Hematopoietic multipotent progenitor cell treated with erythropoietin and hydrocortisone succinate and interleukin-3 and kit ligand, for 4 days (in vitro differentiated cells): ENCODE measurements at regions not wholly inside any gene's neighbourhood (a gene's known extent, or its start where the extent isn't known, plus 50 kb on each side); places are given as distances from the start of the nearest gene placed in this dataset.

ENCODE experiments used
- DNase-seq: peaks from one replicate; pipeline ENCODE4 v3.0.0-alpha.2; 2015

- DNase-seq: no peak
Measured at GRCh38 chr1:87937831-87938395, 609.2 kb downstream of the LMO4 start.

- no peak for DNase-seq
Measured at GRCh38 chr1:87938631-87939030, 610.0 kb downstream of the LMO4 start.

- no peak for DNase-seq
Measured at GRCh38 chr1:87939444-87939843, 610.8 kb downstream of the LMO4 start.

GRCh38 chr1:87940421-87940820 lies 611.7 kb downstream of the LMO4 start:
- no peak for DNase-seq

GRCh38 chr1:87941337-87941946 lies 612.8 kb downstream of the LMO4 start:
- DNase-seq: no peak

- no peak for DNase-seq
Measured at GRCh38 chr1:87942165-87942564, 613.5 kb downstream of the LMO4 start.

- no peak for DNase-seq
Measured at GRCh38 chr1:87949711-87950110, 621.0 kb downstream of the LMO4 start.

- DNase-seq: no peak
Measured at GRCh38 chr1:87950369-87950768, 621.7 kb downstream of the LMO4 start.

- DNase-seq: no peak
Measured at GRCh38 chr1:87951409-87951808, 622.7 kb downstream of the LMO4 start.

- DNase-seq: peak; percentile 19
Measured at GRCh38 chr1:87951852-87952251, 623.2 kb downstream of the LMO4 start.

GRCh38 chr1:87953121-87953520 lies 624.4 kb downstream of the LMO4 start:
- no peak for DNase-seq

GRCh38 chr1:87953732-87954344 lies 625.2 kb downstream of the LMO4 start:
- peak; percentile 85 for DNase-seq

- DNase-seq: no peak
Measured at GRCh38 chr1:87955038-87955437, 626.4 kb downstream of the LMO4 start.

GRCh38 chr1:87956072-87956471 lies 627.4 kb downstream of the LMO4 start:
- DNase-seq: no peak

GRCh38 chr1:87956750-87957149 lies 628.1 kb downstream of the LMO4 start:
- DNase-seq: no peak

- DNase-seq: no peak
Measured at GRCh38 chr1:87957331-87957730, 628.7 kb downstream of the LMO4 start.

GRCh38 chr1:87958201-87958600 lies 629.5 kb downstream of the LMO4 start:
- DNase-seq: no peak

- DNase-seq: no peak
Measured at GRCh38 chr1:87958716-87959115, 630.0 kb downstream of the LMO4 start.

- no peak for DNase-seq
Measured at GRCh38 chr1:87959236-87959635, 630.6 kb downstream of the LMO4 start.

- peak; percentile 23 for DNase-seq
Measured at GRCh38 chr1:87961992-87962391, 633.3 kb downstream of the LMO4 start.

GRCh38 chr1:87963556-87963955 lies 634.9 kb downstream of the LMO4 start:
- DNase-seq: no peak

GRCh38 chr1:87965193-87965592 lies 636.5 kb downstream of the LMO4 start:
- DNase-seq: no peak

GRCh38 chr1:87968197-87968955 lies 639.7 kb downstream of the LMO4 start:
- no peak for DNase-seq

- DNase-seq: no peak
Measured at GRCh38 chr1:87969040-87969439, 640.4 kb downstream of the LMO4 start.
